Sigmoid colon (tissue), 6 donors: ENCODE measurements at regions not wholly inside any gene's neighbourhood (a gene's known extent, or its start where the extent isn't known, plus 50 kb on each side); places are given as distances from the start of the nearest gene placed in this dataset.

ENCODE experiments used
- DNase-seq: peaks from one replicate; pipeline ENCODE4 v3.0.0-alpha.2; 2019
- H3K27ac ChIP-seq, 4 donors: fragments of 200-600 bp; sonication (generic); one replicate each; pipeline ENCODE4 v1.5.1; 2016 to 2019; ENCODE audit warnings: mild to moderate bottlenecking in 1 of 4
- H3K27me3 ChIP-seq, 3 donors: fragments of 200-600 bp; sonication (generic); one replicate each; pipeline ENCODE4 v1.5.1; 2019; ENCODE audit warnings: mild to moderate bottlenecking in 1 of 3
- H3K36me3 ChIP-seq, 4 donors: fragments of 200-600 bp; sonication (generic); one replicate each; pipeline ENCODE4 v1.5.1; 2016 to 2019
- H3K4me1 ChIP-seq, 4 donors: fragments of 200-600 bp; sonication (generic); one replicate each; pipeline ENCODE4 v1.5.1; 2017 to 2019
- H3K4me3 ChIP-seq, 4 donors: fragments of 200-600 bp; sonication (generic); one replicate each; pipeline ENCODE4 v1.5.1; 2017 to 2019; ENCODE audit warnings: mild to moderate bottlenecking in 2 of 4, moderate library complexity in 1 of 4
- H3K9me3 ChIP-seq, 4 donors: fragments of 200-600 bp in 3 of 4; sonication (generic) in 3 of 4; one replicate each; pipeline versions ENCODE4 v1.5.1 to v1.6.1; 2013 to 2019
- EP300 ChIP-seq, 4 donors: sonication (generic); formaldehyde crosslinking; IDR thresholded peaks; one replicate each; pipeline ENCODE4 v1.6.1; 2017; ENCODE audit warnings: antibody characterized with exemption in 4 of 4
- POLR2A ChIP-seq, 2 donors: fragments of 450-650 bp; IDR thresholded peaks; one replicate each; pipeline ENCODE4 v1.6.1; 2016; ENCODE audit warnings: antibody characterized with exemption in 2 of 2, mild to moderate bottlenecking in 2 of 2, moderate library complexity in 2 of 2
- POLR2AphosphoS5 ChIP-seq, 4 donors: sonication (generic); formaldehyde crosslinking; IDR thresholded peaks; one replicate each; pipeline ENCODE4 v1.6.1; 2017; ENCODE audit warnings: antibody characterized with exemption in 4 of 4
- WGBS, 2 donors: extraction: QIAGEN DNeasy Blood & Tissue Kit; methylation state at CpG; one replicate each; pipeline ENCODE4 v1.1.7; 2013; 5-methylcytosine and 5-hydroxymethylcytosine counted together
- intact Hi-C: fragments of 100-400 bp; cut with DNase I; formaldehyde crosslinking; loops from one replicate; pipeline ENCODE4 v1.15.1; 2023
- TF ChIP-seq, protein P1 (sequence below), 4 experiments: fragments of 450-650 bp in 3 of 4; fragments of 200-600 bp in 1 of 4; IDR thresholded peaks; one replicate each; pipeline ENCODE4 v1.5.1; 2016 to 2019; ENCODE audit warnings: antibody characterized with exemption in 4 of 4, mild to moderate bottlenecking in 3 of 4, moderate library complexity in 2 of 4
- donor health status: healthy with polysubstance abuse.
- donor health status: healthy.

DNA sequence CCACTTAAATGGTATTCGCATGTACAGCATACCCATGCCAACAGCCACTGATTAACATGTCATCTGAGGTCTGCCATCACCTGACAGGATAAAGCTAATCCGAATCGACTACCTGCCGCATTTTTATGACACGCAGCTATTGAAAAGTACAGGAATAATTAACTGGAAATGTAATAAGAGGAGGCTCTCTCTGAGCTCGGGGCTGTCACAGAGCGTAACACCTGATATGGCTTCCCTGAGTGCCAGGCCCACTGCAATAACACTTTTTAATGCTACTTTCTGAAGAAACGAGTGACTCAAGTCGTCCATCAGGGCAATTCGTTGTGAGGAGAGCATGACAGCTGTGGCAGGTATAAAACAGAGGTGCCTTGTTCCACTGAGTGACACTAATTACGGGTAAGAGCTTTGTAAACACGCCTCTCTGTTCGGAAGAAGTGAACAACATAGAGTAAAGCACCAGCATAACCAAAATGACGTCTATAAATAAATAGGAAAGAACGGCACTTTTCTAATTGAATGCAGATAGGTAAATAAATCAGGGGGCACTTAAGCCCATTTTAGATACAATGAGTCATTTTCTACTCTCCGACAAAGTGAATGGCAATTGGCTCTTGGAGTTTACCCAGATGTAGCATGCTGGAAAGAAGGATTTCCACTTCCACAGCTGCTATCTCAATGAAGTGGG is 56.5 kb upstream of the CREB5 start:
- Histone ChIP-seq H3K9me3 (no peaks in the 10 kb centered on the region), H3K27ac (no peak overlapping the region), H3K4me1 (no peaks in the 10 kb centered on the region), H3K27me3 (no peaks in the 10 kb centered on the region), H3K4me3 (no peak overlapping the region), H3K36me3 (no peaks in the 10 kb centered on the region)
- intact Hi-C loops = no loop called here
- DNase-seq = no peak
- no peak for TF ChIP-seq POLR2A (IDR thresholded peaks at IDR 0.05)
- no peak for TF ChIP-seq EP300 (IDR thresholded peaks at IDR 0.05)
- TF ChIP-seq, protein P1, sequence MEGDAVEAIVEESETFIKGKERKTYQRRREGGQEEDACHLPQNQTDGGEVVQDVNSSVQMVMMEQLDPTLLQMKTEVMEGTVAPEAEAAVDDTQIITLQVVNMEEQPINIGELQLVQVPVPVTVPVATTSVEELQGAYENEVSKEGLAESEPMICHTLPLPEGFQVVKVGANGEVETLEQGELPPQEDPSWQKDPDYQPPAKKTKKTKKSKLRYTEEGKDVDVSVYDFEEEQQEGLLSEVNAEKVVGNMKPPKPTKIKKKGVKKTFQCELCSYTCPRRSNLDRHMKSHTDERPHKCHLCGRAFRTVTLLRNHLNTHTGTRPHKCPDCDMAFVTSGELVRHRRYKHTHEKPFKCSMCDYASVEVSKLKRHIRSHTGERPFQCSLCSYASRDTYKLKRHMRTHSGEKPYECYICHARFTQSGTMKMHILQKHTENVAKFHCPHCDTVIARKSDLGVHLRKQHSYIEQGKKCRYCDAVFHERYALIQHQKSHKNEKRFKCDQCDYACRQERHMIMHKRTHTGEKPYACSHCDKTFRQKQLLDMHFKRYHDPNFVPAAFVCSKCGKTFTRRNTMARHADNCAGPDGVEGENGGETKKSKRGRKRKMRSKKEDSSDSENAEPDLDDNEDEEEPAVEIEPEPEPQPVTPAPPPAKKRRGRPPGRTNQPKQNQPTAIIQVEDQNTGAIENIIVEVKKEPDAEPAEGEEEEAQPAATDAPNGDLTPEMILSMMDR (IDR thresholded peaks at IDR 0.05) = no peak
- TF ChIP-seq POLR2AphosphoS5 (IDR thresholded peaks at IDR 0.05) = no peak
- 17 to 66% methylated on average over 16 of the region's 16 CpGs for WGBS, 2 donors

DNA sequence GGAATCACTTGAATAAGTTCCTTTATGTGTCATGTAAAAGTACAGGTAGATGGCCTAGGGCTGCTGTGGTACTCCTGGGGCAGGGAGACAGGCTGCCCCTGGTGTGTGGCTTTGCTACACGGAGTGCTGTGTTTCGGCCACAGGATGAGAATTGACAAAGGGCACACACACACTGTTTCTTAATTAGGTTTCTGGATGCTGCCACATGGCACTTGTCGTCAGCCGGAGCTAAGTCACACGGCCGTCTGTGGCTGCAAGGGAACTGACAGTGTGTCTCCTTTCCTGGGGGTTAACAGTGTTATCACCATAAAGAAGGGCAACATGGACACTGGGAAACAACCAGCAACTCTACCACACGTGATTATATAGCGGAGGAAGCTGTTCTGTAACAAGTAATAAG is 55.7 kb upstream of the CREB5 start:
- Histone ChIP-seq H3K4me3 (no peak overlapping the region), H3K9me3 (no peaks in the 10 kb centered on the region), H3K4me1 (no peaks in the 10 kb centered on the region), H3K36me3 (no peaks in the 10 kb centered on the region), H3K27ac (no peak overlapping the region), H3K27me3 (no peaks in the 10 kb centered on the region)
- intact Hi-C loops = no loop called here
- no peak for DNase-seq
- TF ChIP-seq, protein P1 (IDR thresholded peaks at IDR 0.05) = no peak
- TF ChIP-seq POLR2A (IDR thresholded peaks at IDR 0.05) = no peak
- TF ChIP-seq POLR2AphosphoS5 (IDR thresholded peaks at IDR 0.05) = no peak
- TF ChIP-seq EP300 (IDR thresholded peaks at IDR 0.05) = no peak
- whole genome bisulfite sequencing, 2 donors = 81 to 82% methylated on average over 8 of the region's 8 CpGs

DNA sequence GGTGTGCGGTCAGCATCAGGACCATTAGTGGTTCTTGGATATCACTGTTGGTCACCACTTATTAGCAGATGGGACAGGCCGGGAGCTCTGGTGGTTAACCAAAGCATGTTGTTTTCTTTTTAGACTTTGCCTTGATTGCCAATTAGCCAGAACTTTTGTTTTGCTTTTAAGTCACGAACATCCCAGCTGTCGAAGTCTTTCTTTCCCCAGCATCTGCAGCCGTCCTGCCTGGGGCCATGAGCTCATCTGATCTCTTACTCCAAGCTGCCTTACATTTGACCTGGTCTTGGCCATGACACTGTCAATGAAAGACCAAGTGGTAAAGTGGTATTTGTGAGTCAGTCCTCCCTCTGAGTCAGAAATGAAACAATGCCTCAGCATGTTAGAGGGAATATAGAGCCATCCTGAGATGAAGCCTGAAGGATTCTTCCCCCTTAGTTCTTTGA is 53.9 kb upstream of the CREB5 start:
- no peak for DNase-seq
- intact Hi-C loops = no loop called here
- WGBS, 2 donors = 84 to 85% methylated on average over 5 of the region's 5 CpGs

DNA sequence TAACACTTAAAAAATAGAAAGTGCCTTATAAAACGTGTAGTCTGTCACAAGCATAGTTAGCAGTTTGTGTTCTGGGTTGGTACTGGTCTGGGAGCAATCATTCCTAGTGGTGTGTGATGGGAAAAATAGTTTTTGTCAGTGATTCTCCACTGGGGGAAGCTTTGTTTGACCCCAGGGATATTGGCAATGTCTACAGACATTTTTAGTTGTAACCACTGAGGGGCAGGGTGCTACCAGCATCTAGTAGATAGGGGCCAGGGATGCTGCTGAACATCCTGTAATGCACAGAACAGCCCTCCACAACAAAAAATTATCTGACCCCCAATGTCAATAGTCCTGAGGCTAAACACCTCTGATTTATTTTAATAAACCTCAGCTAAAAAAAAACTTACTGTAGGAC is 51.6 kb upstream of the CREB5 start:
- WGBS, 2 donors = 59 to 78% methylated on average over 1 of the region's 1 CpG

More for the DNA sequence above, 53.9 kb upstream of the CREB5 start:
- no peak for TF ChIP-seq POLR2AphosphoS5 (IDR thresholded peaks at IDR 0.05)
- TF ChIP-seq, protein P1 (IDR thresholded peaks at IDR 0.05) = no peak
- no peak for TF ChIP-seq POLR2A (IDR thresholded peaks at IDR 0.05)
- no peak for TF ChIP-seq EP300 (IDR thresholded peaks at IDR 0.05)
- H3K27ac ChIP-seq = no peak overlapping the region
- H3K27me3 ChIP-seq = no peaks in the 10 kb centered on the region
- no peak overlapping the region for H3K4me3 ChIP-seq
- H3K36me3 ChIP-seq = no peaks in the 10 kb centered on the region
- H3K9me3 ChIP-seq = no peaks in the 10 kb centered on the region
- H3K4me1 ChIP-seq = no peaks in the 10 kb centered on the region

More for the DNA sequence above, 51.6 kb upstream of the CREB5 start:
- H3K4me1 ChIP-seq = no peaks in the 10 kb centered on the region
- TF ChIP-seq EP300 (IDR thresholded peaks at IDR 0.05) (no peak), POLR2A (IDR thresholded peaks at IDR 0.05) (no peak), POLR2AphosphoS5 (IDR thresholded peaks at IDR 0.05) (no peak)
- TF ChIP-seq, protein P1 (IDR thresholded peaks at IDR 0.05) = no peak
- DNase-seq = no peak
- no peak overlapping the region for H3K4me3 ChIP-seq
- no peaks in the 10 kb centered on the region for H3K36me3 ChIP-seq
- no peaks in the 10 kb centered on the region for H3K9me3 ChIP-seq
- H3K27ac ChIP-seq = no peak overlapping the region
- no peaks in the 10 kb centered on the region for H3K27me3 ChIP-seq
- intact Hi-C loops = no loop called here
